ENCODE measurements at regions not wholly inside any gene's neighbourhood (a gene's known extent, or its start where the extent isn't known, plus 50 kb on each side); places are given as distances from the start of the nearest gene placed in this dataset.

DNA sequence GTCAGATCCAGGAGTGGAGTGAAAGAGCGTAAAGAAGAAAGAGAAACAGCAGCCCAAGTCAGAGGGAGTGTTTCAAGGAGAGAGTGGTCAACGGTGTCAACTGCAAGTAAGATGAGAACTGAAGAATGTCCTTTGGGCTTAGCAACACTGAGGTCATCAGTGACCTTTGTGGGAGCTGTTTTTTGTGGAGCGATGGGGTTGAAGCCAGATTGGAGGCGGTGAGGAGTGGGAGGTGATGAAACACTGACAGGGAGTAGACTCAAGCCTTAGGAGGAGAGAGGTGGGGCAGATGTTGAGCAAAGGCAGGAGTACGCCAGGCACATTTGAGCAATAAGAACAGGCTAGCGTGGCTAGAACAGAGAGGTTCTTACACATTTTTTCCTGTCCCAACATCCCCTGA lies 103.7 kb upstream of the GNAO1 start:
- no peak for DNase-seq

- no peak for DNase-seq
These were observed 109.9 kb upstream of the GNAO1 start for GRCh38 chr16:56081371-56081770.

DNA sequence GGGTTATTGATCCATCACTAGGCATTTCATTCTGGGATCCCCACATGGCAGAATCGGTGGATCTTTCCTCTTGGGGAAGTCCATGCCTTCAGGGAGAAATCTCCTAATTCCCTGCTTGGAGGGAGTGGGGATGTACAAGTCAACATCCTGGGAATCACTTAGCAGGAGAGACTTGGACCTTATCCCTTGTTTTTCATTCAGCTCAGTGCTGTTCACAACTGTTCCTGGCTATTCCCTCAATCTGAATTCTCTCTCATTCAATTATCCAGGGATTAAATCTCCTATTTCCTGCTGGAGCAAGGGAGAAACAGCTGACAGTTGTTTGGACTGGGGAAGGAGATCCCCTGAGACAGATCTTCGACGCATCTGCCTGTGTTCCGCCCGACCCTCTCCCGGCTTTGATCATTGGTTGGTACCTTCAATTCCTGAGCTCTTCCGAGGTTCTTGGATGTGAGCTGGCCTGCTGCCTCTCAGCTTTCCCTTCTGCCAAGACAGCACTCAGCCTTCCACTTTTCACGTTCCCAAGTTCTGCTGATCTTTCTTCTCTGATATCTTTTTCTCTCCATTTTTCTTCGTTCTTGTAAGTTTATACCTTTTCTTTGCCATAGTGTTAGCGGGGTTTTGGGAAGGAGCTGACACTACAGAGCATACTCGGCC lies 115.4 kb upstream of the GNAO1 start:
- DNase-seq: no peak

- DNase-seq: no peak
These were observed 117.8 kb upstream of the GNAO1 start for GRCh38 chr16:56073508-56073907.

- no peak for DNase-seq
These were observed 119.2 kb upstream of the GNAO1 start for GRCh38 chr16:56072096-56072495.

GRCh38 chr16:56068816-56069215 lies 122.5 kb upstream of the GNAO1 start:
- DNase-seq: no peak

DNA sequence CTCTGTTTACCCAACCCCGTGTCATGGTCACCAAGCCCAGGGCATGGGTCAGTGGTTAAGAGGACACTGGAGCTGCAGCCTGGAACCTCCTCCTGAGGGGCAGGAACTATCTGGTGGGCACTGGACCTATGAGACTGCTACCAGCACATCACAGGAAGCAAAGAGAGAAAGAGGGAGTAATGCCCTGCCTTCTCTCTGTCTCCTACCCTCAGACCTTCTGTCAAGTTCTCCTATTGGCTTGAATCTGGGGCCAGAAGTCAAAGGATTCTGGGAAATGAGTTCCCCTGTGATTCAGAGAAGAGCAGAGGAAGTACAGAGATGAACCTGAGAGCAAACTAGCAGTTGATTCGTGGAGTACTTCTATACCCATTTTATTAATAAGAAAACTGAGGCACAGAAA lies 123.0 kb upstream of the GNAO1 start:
- DNase-seq: no peak

DNA sequence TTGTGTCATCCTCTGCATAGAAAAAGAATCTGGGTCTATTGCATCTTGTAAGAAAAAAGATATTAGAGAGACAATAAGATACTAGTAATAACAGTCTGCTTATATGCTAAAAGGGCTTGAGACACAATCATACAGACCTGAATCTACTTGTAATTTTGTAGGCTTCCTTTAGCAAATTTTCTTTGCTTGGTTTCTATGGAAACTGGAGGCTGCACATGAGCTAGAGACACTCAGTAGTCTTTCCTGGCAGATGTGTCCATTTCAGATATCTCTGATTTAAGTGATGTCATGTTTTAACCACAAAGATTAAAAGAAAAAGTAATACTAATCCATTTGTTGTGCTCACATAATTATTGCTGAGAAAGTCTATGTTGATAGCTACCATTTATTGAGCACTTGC lies 123.9 kb upstream of the GNAO1 start:
- no peak for DNase-seq

DNA sequence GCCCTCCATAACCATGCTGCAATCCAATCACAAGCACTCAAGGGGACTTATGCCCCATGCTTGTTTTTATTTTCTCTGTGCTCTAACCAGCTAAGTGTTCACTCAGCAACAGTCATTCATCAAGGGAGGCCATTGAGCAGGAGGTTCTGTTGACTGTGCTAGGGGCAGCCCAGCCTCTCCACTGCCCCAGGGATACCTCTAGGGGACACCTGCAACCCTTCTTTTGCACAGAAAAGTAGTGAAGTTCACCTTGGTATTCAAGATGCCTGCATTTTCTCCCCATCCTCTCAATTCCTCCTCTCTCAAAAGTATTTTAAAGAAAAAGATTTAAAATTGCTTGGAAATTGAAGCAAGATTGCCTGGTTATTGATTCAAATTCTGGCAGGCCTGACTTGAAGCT lies 124.7 kb upstream of the GNAO1 start:
- no peak for DNase-seq

GRCh38 chr16:56063111-56063510 lies 128.2 kb upstream of the GNAO1 start:
- DNase-seq: no peak

DNA sequence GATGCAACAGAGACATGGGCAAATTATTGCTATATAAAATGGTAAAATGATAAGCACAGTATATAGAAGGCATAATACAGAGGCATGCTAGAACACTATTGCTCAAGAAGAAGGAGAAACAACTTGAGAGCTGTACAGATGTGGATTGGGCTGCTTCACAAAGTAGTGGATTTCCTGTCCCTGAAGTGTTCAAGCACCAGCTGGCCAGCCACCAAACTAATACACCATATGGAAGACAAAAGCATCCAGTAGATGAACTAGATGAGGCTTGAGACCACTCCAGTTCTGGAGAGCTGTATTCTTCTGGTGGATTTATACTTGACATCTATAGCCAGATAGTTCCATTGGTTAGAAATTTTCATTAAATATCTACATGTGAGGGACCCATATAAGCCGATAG lies 134.1 kb upstream of the GNAO1 start:
- DNase-seq: no peak

DNA sequence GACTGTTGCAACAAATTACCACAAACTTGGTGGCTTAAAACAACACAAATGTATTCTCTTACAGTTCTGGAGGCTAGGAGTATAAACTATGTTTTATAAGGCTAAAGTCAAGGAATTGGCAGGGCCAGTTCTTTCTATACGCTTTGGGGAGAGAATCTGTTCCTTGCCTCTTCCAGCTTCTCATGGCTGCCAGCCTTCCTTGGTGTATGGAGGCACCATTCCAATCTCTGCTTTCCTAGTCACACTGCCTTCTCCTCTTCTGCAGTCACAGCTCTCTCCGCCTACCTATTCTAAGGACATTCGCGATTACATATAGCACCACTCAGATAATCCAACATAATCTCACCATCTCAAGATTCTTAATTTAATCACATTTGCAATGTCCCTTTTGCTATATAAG lies 140.4 kb upstream of the GNAO1 start:
- no peak for DNase-seq

DNA sequence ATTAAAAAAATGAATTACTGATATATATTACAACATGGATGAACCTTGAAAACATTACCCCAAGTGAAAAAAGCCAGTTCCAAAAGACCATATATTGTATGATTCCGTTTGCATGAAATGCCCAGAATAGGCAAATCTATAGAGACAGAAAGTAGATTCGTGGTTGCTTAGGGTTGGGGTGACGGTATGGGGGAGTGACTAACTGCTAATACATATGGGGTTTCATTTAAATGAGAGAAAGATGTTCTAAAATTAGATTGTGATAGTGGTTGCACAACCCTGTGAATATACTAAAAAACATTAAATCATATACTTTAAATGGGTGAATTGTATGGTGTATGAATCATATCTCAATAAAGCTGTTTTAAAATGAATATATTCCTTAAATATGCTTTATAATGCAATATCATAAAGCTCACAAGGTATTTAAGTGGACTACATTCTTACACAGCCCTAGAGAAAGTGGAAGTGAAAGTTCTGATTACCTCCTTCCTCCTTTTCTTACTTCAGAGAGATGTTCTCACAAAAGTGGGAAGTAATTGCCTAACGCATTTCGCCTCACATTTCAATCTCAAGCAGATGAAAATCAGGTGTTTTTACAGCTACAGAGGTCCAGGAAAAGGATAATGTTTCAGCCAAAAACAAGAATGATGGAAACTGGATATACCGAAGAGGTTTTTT lies 142.7 kb upstream of the GNAO1 start:
- DNase-seq: no peak

GRCh38 chr16:56047307-56048234 lies 143.7 kb upstream of the GNAO1 start:
- no peak for DNase-seq

- no peak for DNase-seq
These were observed 148.9 kb upstream of the GNAO1 start for GRCh38 chr16:56042416-56042815.

DNA sequence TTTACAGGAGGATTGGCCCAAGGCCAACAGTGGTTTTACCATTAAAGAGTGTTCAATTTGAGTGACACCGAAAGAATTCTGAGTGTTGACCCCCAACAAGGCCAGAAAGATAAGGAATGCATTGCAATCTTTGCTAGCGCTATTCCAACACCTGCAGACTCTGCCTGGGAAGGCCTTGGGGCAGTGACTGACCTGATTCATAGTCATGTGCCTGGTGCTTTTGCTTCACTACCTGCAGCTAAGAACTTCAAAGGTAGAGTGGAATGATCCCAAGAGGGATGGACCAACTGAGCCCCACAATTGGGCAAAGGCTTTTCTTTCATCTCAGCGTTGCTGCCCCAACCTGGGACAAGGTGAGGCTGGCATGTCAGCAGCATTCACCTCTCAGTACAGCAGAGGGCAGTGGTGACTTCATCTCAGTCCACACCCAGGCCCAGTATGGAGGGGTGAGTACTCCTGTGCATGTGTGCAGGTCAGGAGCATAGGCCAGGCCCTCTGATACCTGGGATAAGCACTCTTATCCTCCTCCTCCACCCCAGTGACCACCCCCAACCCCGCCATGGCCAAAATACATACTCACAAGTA lies 149.6 kb upstream of the GNAO1 start:
- DNase-seq: peak; percentile 24

DNA sequence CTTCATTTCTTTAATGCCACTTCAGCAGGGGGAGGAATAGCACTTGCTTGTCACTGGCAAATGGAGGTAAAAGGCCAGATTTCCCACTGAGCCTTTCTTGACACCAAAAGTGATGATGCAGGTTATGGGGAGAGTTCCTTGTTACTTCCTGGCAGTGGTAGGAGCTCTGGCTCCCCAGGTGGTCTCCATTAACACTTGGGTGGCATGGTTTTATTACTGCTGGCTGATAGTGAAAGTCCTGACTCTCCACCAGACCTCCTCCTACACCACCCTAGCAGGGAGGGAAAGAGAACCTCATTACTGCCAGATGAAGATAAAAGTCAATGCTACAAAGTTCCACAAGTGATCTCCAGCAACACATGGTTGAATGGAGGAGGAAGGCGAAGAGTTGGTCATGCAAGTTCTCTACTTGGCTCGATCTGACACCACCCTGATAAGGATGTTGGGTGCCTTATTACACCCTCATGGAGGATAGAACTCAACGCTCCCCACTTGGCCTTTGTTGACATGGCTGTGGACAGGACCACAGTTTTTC lies 152.7 kb upstream of the GNAO1 start:
- DNase-seq: no peak

GRCh38 chr16:56032072-56032471 lies 156.9 kb upstream of the CES5A start:
- no peak for DNase-seq

DNA sequence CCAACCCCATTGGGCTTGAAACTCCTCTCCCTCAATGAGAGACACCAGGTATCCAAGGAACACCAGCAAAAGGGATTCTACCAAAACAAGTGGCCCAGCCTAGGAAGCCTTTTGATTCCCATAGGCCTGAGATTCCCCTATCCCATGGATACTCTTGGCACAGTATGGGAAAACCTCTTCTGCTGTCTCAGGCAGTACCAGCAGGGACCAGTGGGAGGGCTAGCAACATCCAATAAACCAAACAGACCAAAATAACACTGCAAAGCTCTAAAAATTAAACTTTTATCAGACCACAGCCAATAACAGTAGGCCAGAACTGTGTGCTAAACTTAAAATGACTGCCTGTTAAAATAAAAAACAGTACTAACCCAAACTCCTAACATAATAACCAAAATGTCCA lies 153.9 kb upstream of the CES5A start:
- no peak for DNase-seq

DNA sequence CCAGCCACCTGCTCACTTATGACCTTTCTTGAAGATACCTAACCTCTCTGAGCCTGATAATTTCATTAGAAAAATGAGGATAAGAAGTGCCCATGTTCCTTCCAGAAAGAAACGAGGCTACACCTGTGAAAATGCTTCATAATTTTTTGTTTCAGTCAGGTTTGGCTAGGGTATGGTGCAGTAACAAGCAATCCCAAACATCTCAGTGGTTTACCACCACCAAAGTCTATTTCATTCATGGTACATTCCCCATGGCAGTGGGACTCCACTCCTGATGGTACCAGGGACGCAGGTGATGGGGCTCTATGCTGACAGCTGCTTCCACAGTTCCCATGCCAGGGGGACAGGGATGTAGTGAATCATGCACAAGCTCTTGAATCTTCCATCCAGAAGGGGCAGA lies 147.6 kb upstream of the CES5A start:
- DNase-seq: no peak

DNA sequence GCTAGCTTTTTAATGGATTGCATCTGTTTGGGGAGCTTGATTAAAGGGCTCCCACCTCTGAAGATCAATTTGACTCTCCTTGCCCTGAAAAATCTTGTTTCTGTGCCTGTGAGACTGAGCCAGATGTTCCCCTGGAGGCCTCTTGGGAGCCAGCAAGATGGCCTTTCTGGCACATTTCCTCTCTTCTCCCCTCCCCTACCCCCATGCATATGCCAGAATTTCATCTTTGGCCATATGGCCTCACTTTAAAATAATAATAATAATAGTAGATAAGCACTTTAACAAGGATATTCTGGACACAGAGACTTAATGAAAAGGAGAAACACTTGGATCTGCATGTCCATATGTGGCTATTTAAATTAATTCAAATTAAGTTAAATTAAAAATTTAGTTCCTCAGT lies 144.1 kb upstream of the CES5A start:
- no peak for DNase-seq

- no peak for DNase-seq
These were observed 138.9 kb upstream of the CES5A start for GRCh38 chr16:56013962-56014552.

- no peak for DNase-seq
These were observed 137.3 kb upstream of the CES5A start for GRCh38 chr16:56012482-56012811.
